HFF-Myc (cell line): ENCODE measurements at regions not wholly inside any gene's neighbourhood (a gene's known extent, or its start where the extent isn't known, plus 50 kb on each side); places are given as distances from the start of the nearest gene placed in this dataset.

Experiments
- DNase-seq: peaks from one replicate; pipeline ENCODE4 v3.0.0-alpha.2; 2011; ENCODE audit warnings: low read depth; ENCODE audit errors: extremely low read depth
- H3K4me3 ChIP-seq: replicated peaks from 2 replicates; pipeline ENCODE4 v1.5.1; 2011; ENCODE audit warnings: low read depth, mild to moderate bottlenecking, control low read depth, low read length
- CTCF ChIP-seq: IDR thresholded peaks from 2 replicates; pipeline ENCODE4 v1.5.1; 2012; ENCODE audit warnings: mild to moderate bottlenecking, low read depth, low read length, control low read depth; ENCODE audit errors: missing control alignments

DNA sequence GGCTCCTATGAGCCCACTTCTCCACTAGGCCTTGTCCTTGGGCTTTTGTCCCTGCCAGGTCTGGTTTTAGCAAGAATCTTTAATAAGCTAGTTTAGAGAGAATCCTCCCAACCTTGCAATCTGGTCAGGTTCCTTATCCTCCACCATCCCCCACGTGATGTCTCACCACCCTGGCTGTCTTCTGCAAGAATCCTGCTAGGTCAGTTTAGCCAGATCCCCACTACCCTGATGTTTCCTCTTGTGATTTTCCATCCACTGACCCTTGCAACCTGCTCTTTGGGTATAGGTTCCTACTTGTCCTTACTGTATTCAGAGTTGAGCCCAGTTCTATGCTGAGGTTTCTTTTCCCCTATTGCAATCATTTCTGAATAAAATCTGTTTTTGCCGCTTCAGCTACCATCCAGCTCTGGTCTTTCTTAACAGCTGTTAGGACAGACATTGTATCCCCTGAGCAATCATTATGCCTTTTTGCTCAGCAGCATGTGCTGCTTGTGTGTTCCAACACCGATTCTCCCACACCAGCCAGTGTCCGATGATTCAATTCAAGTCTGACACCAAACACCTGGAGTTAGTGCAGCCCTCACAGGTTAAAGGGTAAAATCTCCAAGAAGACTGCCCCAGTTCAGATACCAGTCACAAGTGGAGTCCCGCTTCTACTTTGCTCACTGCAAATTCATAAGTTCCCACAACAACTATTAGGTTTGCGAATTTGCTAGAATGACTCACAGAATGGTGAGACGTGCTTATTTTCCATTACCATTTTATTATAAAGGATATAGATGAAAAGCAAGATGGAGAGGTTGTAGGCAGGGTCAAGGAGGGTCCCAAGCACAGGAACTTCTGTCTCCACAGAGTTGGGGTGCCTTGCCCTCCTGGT, 62.2 kb upstream of the ADCY1 start:
- DNase-seq: no peak
- no peak overlapping the region for H3K4me3 ChIP-seq
- TF ChIP-seq CTCF: no peak

- H3K4me3 ChIP-seq: no peak overlapping the region
- TF ChIP-seq CTCF: no peak
- no peak for DNase-seq
Observed at GRCh38 chr7:45514944-45515343, 59.2 kb upstream of the ADCY1 start.

GRCh38 chr7:45515346-45515745, 58.8 kb upstream of the ADCY1 start:
- no peak for DNase-seq
- no peak overlapping the region for H3K4me3 ChIP-seq
- TF ChIP-seq CTCF: no peak
